ENCODE measurements at regions not wholly inside any gene's neighbourhood (a gene's known extent, or its start where the extent isn't known, plus 50 kb on each side); places are given as distances from the start of the nearest gene placed in this dataset.

DNA sequence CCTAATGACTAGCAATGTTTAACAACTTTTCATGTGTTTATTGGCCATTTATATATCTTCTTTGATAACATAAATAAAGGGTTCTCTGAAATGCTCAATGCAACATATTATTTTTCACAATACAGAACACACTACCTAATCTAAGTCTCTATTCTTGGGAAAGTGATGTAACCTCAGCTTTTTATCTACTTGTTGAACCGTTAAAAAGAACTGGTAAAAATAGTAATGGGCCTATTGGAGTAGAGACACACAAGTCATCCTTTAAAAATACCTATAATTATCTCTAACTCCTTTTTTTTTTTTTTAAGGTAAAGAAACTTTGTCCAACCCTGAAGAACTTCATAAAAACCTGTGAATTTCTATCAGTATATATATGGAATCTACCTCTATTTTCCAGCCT, 1067.7 kb upstream of the CELF4 start:
- CTCF ChIA-PET = interaction anchor here (0.6 kb wide), 1 partner anchor 18 kb away, joined by 3 read pairs; no protein-coding TSS in a partner anchor
- TF ChIP-seq FOXA1 (IDR thresholded peaks at IDR 0.05) = no peak
- TF ChIP-seq ZNF384 (IDR thresholded peaks at IDR 0.05) = no peak
- no peak for TF ChIP-seq LEF1 (IDR thresholded peaks at IDR 0.05; ENCODE audit: borderline replicate concordance)
- no peak for TF ChIP-seq FOXM1 (IDR thresholded peaks at IDR 0.05; ENCODE audit: borderline replicate concordance)
- no peak for TF ChIP-seq L3MBTL2 (conservative IDR thresholded peaks at IDR 0.05)
- TF ChIP-seq, protein P1, sequence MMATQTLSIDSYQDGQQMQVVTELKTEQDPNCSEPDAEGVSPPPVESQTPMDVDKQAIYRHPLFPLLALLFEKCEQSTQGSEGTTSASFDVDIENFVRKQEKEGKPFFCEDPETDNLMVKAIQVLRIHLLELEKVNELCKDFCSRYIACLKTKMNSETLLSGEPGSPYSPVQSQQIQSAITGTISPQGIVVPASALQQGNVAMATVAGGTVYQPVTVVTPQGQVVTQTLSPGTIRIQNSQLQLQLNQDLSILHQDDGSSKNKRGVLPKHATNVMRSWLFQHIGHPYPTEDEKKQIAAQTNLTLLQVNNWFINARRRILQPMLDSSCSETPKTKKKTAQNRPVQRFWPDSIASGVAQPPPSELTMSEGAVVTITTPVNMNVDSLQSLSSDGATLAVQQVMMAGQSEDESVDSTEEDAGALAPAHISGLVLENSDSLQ (IDR thresholded peaks at IDR 0.05) = no peak
- TF ChIP-seq SUZ12 (IDR thresholded peaks at IDR 0.05) = no peak
- no peak for TF ChIP-seq HDGF (IDR thresholded peaks at IDR 0.05; ENCODE audit: borderline replicate concordance)
- no peak for DNase-seq (ENCODE audit: extremely low spot score)
- POLR2A ChIA-PET = no interaction called here

- POLR2A ChIA-PET = no interaction called here
- CTCF ChIA-PET = interaction anchor here (0.6 kb wide), 1 partner anchor 405 kb away, joined by 3 read pairs; no protein-coding TSS in a partner anchor
- no peak for DNase-seq (ENCODE audit: extremely low spot score)
- no peak for TF ChIP-seq LEF1 (IDR thresholded peaks at IDR 0.05; ENCODE audit: borderline replicate concordance)
- no peak for TF ChIP-seq FOXK2 (IDR thresholded peaks at IDR 0.05)
- TF ChIP-seq NFRKB (IDR thresholded peaks at IDR 0.05) = no peak
Observed at GRCh38 chr18:38619129-38619528, 1053.5 kb upstream of the CELF4 start.

DNA sequence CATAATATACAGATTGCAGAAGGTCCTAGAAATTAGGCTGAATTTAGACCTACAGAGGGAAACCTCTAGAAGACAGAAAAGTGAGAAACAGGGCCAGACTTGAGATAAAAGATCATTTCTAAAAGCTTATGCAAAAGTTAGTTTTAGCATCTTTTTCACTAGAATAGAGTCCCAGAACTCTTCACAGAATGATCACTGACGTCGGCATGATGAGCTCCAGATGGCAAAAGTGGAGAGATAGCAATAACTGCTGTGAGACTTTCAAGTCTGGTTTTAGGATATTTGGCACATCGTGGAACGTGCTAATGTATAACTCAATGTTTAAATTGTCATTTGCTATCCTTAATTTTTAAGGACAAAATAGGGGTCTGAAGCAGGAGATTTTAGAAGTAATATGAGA, 1050.7 kb upstream of the CELF4 start:
- CTCF ChIA-PET = no interaction called here
- DNase-seq (ENCODE audit: extremely low spot score) = no peak
- TF ChIP-seq ELF4 (IDR thresholded peaks at IDR 0.05) = no peak
- TF ChIP-seq SUZ12 (IDR thresholded peaks at IDR 0.05) = no peak
- no peak for TF ChIP-seq CTBP1 (IDR thresholded peaks at IDR 0.05; ENCODE audit: borderline replicate concordance)
- TF ChIP-seq FOXK2 (IDR thresholded peaks at IDR 0.05) = no peak
- no peak for TF ChIP-seq FOXM1 (IDR thresholded peaks at IDR 0.05; ENCODE audit: borderline replicate concordance)
- TF ChIP-seq L3MBTL2 (conservative IDR thresholded peaks at IDR 0.05) = no peak
- no peak for TF ChIP-seq LEF1 (IDR thresholded peaks at IDR 0.05; ENCODE audit: borderline replicate concordance)
- TF ChIP-seq ZNF384 (IDR thresholded peaks at IDR 0.05) = no peak
- no peak for TF ChIP-seq NFRKB (IDR thresholded peaks at IDR 0.05)
- TF ChIP-seq BHLHE40 (IDR thresholded peaks at IDR 0.05; ENCODE audit: borderline replicate concordance) = no peak
- TF ChIP-seq TARDBP (IDR thresholded peaks at IDR 0.05) = no peak
- TF ChIP-seq, protein P1 (IDR thresholded peaks at IDR 0.05) = no peak
- POLR2A ChIA-PET = no interaction called here

DNA sequence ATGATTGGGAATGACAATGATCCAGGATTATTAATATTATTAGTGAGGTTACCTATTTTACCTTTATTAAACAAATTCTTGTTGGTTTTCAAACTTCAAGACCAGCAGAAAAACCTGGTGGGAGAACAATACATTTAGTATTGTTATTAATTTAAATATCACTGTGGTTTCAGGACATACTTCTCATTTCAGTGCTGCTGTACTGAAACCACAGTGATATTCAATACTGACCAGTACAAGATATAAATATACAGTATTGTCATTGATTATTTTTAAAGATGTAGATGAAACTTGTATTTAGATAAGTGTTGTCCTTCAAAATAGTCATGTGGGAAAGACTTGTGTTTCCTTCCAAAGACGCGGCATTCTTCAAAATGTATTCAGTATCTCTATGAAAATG, 1047.3 kb upstream of the CELF4 start:
- ChIA-PET POLR2A (no interaction called here), CTCF (no interaction called here)
- TF ChIP-seq, protein P1 (IDR thresholded peaks at IDR 0.05) = no peak
- TF ChIP-seq ARNT (IDR thresholded peaks at IDR 0.05) (no peak), TARDBP (IDR thresholded peaks at IDR 0.05) (no peak), ZNF384 (IDR thresholded peaks at IDR 0.05) (no peak), FOXM1 (IDR thresholded peaks at IDR 0.05; ENCODE audit: borderline replicate concordance) (no peak), LEF1 (IDR thresholded peaks at IDR 0.05; ENCODE audit: borderline replicate concordance) (no peak), SP1 (IDR thresholded peaks at IDR 0.05) (no peak)
- no peak for DNase-seq (ENCODE audit: extremely low spot score)

- DNase-seq (ENCODE audit: extremely low spot score) = no peak
- TF ChIP-seq SP1 (IDR thresholded peaks at IDR 0.05) = no peak
- TF ChIP-seq CTBP1 (IDR thresholded peaks at IDR 0.05; ENCODE audit: borderline replicate concordance) = no peak
- TF ChIP-seq ZNF384 (IDR thresholded peaks at IDR 0.05) = no peak
- no peak for TF ChIP-seq SUZ12 (IDR thresholded peaks at IDR 0.05)
- no peak for TF ChIP-seq FOXK2 (IDR thresholded peaks at IDR 0.05)
- no peak for TF ChIP-seq FOXA1 (IDR thresholded peaks at IDR 0.05)
- no peak for TF ChIP-seq FOXM1 (IDR thresholded peaks at IDR 0.05; ENCODE audit: borderline replicate concordance)
- TF ChIP-seq ARNT (IDR thresholded peaks at IDR 0.05) = no peak
- TF ChIP-seq NFRKB (IDR thresholded peaks at IDR 0.05) = no peak
- TF ChIP-seq TARDBP (IDR thresholded peaks at IDR 0.05) = no peak
- POLR2A ChIA-PET = no interaction called here
- CTCF ChIA-PET = no interaction called here
Observed at GRCh38 chr18:38611036-38611964, 1045.7 kb upstream of the CELF4 start.

GRCh38 chr18:38606841-38607240, 1041.2 kb upstream of the CELF4 start:
- ChIA-PET CTCF (no interaction called here), POLR2A (no interaction called here)
- no peak for DNase-seq (ENCODE audit: extremely low spot score)
- TF ChIP-seq L3MBTL2 (conservative IDR thresholded peaks at IDR 0.05) (no peak), NFRKB (IDR thresholded peaks at IDR 0.05) (no peak), FOXA1 (IDR thresholded peaks at IDR 0.05) (no peak)

GRCh38 chr18:38602341-38602740, 1036.7 kb upstream of the CELF4 start:
- ChIA-PET POLR2A (no interaction called here), CTCF (no interaction called here)
- no peak for TF ChIP-seq FOXK2 (IDR thresholded peaks at IDR 0.05)
- no peak for TF ChIP-seq SUZ12 (IDR thresholded peaks at IDR 0.05)
- no peak for TF ChIP-seq SP1 (IDR thresholded peaks at IDR 0.05)
- TF ChIP-seq HDGF (IDR thresholded peaks at IDR 0.05; ENCODE audit: borderline replicate concordance) = no peak
- DNase-seq (ENCODE audit: extremely low spot score) = no peak

Measured in HEK293T (cell line).